HepG2 (cell line): ENCODE measurements at regions not wholly inside any gene's neighbourhood (a gene's known extent, or its start where the extent isn't known, plus 50 kb on each side); places are given as distances from the start of the nearest gene placed in this dataset.

Experiments
- DZIP1 ChIP-seq: sonication (generic); formaldehyde crosslinking; IDR thresholded peaks from 2 replicates; pipeline ENCODE4 v1.5.0; 2020; ENCODE audit warnings: mild to moderate bottlenecking, missing genetic modification reagents
- FLYWCH1 ChIP-seq: sonication (generic); formaldehyde crosslinking; IDR thresholded peaks from 2 replicates; pipeline ENCODE4 v1.8.1; 2023; ENCODE audit warnings: mild to moderate bottlenecking, missing genetic modification reagents
- JUNB ChIP-seq: sonication (generic); formaldehyde crosslinking; IDR thresholded peaks from 2 replicates; pipeline ENCODE4 v1.8.0; 2022; ENCODE audit warnings: missing genetic modification reagents, mild to moderate bottlenecking, borderline replicate concordance
- MAX ChIP-seq: IDR thresholded peaks from 2 replicates; pipeline ENCODE4 v1.6.1; 2012; ENCODE audit warnings: inconsistent platforms
- PAX8 ChIP-seq: sonication (generic); formaldehyde crosslinking; IDR thresholded peaks from 2 replicates; pipeline ENCODE4 v1.8.0; 2022; ENCODE audit warnings: mild to moderate bottlenecking, missing genetic modification reagents, borderline replicate concordance
- POLR2G ChIP-seq: fragments of 200-400 bp; formaldehyde crosslinking; IDR thresholded peaks from 2 replicates; pipeline ENCODE4 v1.6.1; 2018; ENCODE audit warnings: mild to moderate bottlenecking, low read depth, low read length, moderate library complexity
- SCMH1 ChIP-seq: sonication (generic); formaldehyde crosslinking; IDR thresholded peaks from 2 replicates; pipeline ENCODE4 v1.9.0; 2021; ENCODE audit warnings: missing genetic modification reagents, mild to moderate bottlenecking, borderline replicate concordance
- SMYD3 ChIP-seq: sonication (generic); formaldehyde crosslinking; IDR thresholded peaks from 2 replicates; pipeline ENCODE4 v1.8.1; 2023; ENCODE audit warnings: mild to moderate bottlenecking, missing genetic modification reagents
- SOX5 ChIP-seq: IDR thresholded peaks from 2 replicates; pipeline ENCODE4 v1.6.1; 2016; ENCODE audit warnings: borderline replicate concordance
- SPEN ChIP-seq: sonication (generic); formaldehyde crosslinking; IDR thresholded peaks from 2 replicates; pipeline ENCODE4 v1.5.1; 2020; ENCODE audit warnings: low read depth, mild to moderate bottlenecking, missing genetic modification reagents
- SRSF1 ChIP-seq: fragments of 200-400 bp; formaldehyde crosslinking; optimal IDR thresholded peaks from 2 replicates; pipeline ENCODE3; 2017; ENCODE audit warnings: mild to moderate bottlenecking, low read depth, low read length, moderate library complexity
- TAF15 ChIP-seq: fragments of 200-400 bp; formaldehyde crosslinking; IDR thresholded peaks from one replicate; pipeline ENCODE4 v1.6.1; 2018; ENCODE audit warnings: mild to moderate bottlenecking, low read depth, low read length; ENCODE audit not compliant: poor library complexity, severe bottlenecking
- ZNF10 ChIP-seq: sonication (generic); formaldehyde crosslinking; IDR thresholded peaks from 2 replicates; pipeline ENCODE4 v1.4.0; 2020; ENCODE audit warnings: mild to moderate bottlenecking, low read depth, missing genetic modification reagents, borderline replicate concordance
- ZNF136 ChIP-seq: sonication (generic); formaldehyde crosslinking; IDR thresholded peaks from 2 replicates; pipeline ENCODE4 v1.8.1; 2022; ENCODE audit warnings: low read depth, mild to moderate bottlenecking, moderate library complexity, missing genetic modification reagents
- ZNF264 ChIP-seq: sonication (generic); formaldehyde crosslinking; IDR thresholded peaks from 2 replicates; pipeline ENCODE4 v1.4.0; 2020; ENCODE audit warnings: missing genetic modification reagents
- ZNF354B ChIP-seq: sonication (generic); formaldehyde crosslinking; IDR thresholded peaks from 2 replicates; pipeline ENCODE4 v1.8.0; 2022; ENCODE audit warnings: mild to moderate bottlenecking, missing genetic modification reagents
- ZNF460 ChIP-seq: sonication (generic); formaldehyde crosslinking; IDR thresholded peaks from 2 replicates; pipeline ENCODE4 v1.5.1; 2020; ENCODE audit warnings: missing genetic modification reagents, mild to moderate bottlenecking, borderline replicate concordance
- ZNF549 ChIP-seq: sonication (generic); formaldehyde crosslinking; IDR thresholded peaks from 2 replicates; pipeline ENCODE4 v1.5.0; 2020; ENCODE audit warnings: missing genetic modification reagents
- ZNF674 ChIP-seq: sonication (generic); formaldehyde crosslinking; IDR thresholded peaks from 2 replicates; pipeline ENCODE4 v1.5.0; 2020; ENCODE audit warnings: low read depth, mild to moderate bottlenecking, missing genetic modification reagents
- ZNF720 ChIP-seq: sonication (generic); formaldehyde crosslinking; IDR thresholded peaks from 2 replicates; pipeline ENCODE4 v1.4.0; 2020; ENCODE audit warnings: missing genetic modification reagents
- ZNF724P ChIP-seq: sonication (generic); formaldehyde crosslinking; IDR thresholded peaks from 2 replicates; pipeline ENCODE4 v1.8.0; 2022; ENCODE audit warnings: missing genetic modification reagents, borderline replicate concordance
- ZNF747 ChIP-seq: sonication (generic); formaldehyde crosslinking; IDR thresholded peaks from 2 replicates; pipeline ENCODE4 v1.8.1; 2023; ENCODE audit warnings: missing genetic modification reagents, mild to moderate bottlenecking, borderline replicate concordance
- ZNF850 ChIP-seq: sonication (generic); formaldehyde crosslinking; conservative IDR thresholded peaks from 2 replicates; pipeline ENCODE4 v1.9.0; 2021; ENCODE audit warnings: mild to moderate bottlenecking, missing genetic modification reagents
- TF ChIP-seq, protein P1 (sequence below): IDR thresholded peaks from 2 replicates; pipeline ENCODE4 v1.6.1; 2018; ENCODE audit warnings: missing genetic modification reagents, mild to moderate bottlenecking, missing compliant biosample characterization
- TF ChIP-seq, protein P2 (sequence below): sonication (generic); formaldehyde crosslinking; IDR thresholded peaks from 2 replicates; pipeline ENCODE4 v1.4.0; 2020; ENCODE audit warnings: missing genetic modification reagents
- TF ChIP-seq, protein P3 (sequence below): sonication (generic); formaldehyde crosslinking; IDR thresholded peaks from 2 replicates; pipeline ENCODE4 v1.4.0; 2020; ENCODE audit warnings: missing genetic modification reagents, low read depth, mild to moderate bottlenecking, borderline replicate concordance

DNA sequence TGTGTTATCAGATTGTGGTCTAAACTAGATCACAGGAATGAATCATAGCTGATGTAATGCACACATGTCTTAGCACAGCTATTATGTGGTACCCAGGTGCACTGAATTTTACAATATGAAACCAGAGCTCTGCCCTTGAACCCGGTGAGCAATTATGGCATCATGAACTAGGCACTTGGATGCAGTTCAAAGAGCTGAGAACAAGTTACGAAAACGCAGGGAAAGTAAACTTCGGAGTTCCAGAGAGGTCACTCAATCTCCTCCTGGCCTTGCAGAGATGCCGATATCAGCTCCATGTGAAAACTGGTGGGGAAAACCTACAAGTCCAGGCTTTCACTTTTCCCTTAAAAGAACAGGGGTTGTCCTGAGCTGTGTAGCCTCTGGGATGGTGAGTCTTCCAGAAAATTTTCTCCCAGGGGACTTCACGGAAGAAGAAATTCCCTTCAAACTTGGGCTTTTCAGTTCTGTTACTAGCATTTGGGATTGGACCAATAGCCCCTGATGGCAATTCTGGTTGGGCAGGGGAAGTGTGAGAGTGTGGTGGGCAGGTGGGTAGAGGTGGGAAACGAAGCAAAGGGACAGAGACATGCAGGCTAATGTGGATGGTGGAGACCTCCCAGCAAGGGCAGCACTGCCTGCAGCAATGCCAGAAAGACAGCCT is 71.1 kb upstream of the SH3BP4 start (continued):
- TF ChIP-seq ZNF136 (no peak), SMYD3 (CRISPR knock-in tag) (peak; percentile 61; the same call in 1 of the 2 replicates), SOX5 (CRISPR knock-in tag) (peak; percentile 97), POLR2G (peak; percentile 74), ZNF747 (CRISPR knock-in tag) (peak; percentile 88; the same call in 1 of the 2 replicates), JUNB (CRISPR knock-in tag) (peak; percentile 84; the same call in 1 of the 2 replicates), ZNF549 (CRISPR knock-in tag) (no peak), ZNF264 (CRISPR knock-in tag) (peak; percentile 90), ZNF720 (CRISPR knock-in tag) (no peak), TAF15 (no peak), PAX8 (CRISPR knock-in tag) (no peak), ZNF724P (CRISPR knock-in tag) (peak; percentile 79; the same call in 1 of the 2 replicates), ZNF354B (CRISPR knock-in tag) (no peak), ZNF850 (CRISPR knock-in tag) (no peak), ZNF460 (no peak; the same call in 1 of the 2 replicates), ZNF10 (CRISPR knock-in tag) (no peak), DZIP1 (CRISPR knock-in tag) (no peak), SRSF1 (no peak), SPEN (peak; percentile 78; the same call in 1 of the 2 replicates), ZNF674 (CRISPR knock-in tag) (no peak), MAX (peak; percentile 74), FLYWCH1 (CRISPR knock-in tag) (no peak), SCMH1 (CRISPR knock-in tag) (no peak)
- TF ChIP-seq, protein P1, sequence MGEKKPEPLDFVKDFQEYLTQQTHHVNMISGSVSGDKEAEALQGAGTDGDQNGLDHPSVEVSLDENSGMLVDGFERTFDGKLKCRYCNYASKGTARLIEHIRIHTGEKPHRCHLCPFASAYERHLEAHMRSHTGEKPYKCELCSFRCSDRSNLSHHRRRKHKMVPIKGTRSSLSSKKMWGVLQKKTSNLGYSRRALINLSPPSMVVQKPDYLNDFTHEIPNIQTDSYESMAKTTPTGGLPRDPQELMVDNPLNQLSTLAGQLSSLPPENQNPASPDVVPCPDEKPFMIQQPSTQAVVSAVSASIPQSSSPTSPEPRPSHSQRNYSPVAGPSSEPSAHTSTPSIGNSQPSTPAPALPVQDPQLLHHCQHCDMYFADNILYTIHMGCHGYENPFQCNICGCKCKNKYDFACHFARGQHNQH (CRISPR knock-in tag), result peak; percentile 99
- TF ChIP-seq, protein P2, sequence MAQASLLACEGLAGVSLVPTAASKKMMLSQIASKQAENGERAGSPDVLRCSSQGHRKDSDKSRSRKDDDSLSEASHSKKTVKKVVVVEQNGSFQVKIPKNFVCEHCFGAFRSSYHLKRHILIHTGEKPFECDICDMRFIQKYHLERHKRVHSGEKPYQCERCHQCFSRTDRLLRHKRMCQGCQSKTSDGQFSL, result no peak
- TF ChIP-seq, protein P3, sequence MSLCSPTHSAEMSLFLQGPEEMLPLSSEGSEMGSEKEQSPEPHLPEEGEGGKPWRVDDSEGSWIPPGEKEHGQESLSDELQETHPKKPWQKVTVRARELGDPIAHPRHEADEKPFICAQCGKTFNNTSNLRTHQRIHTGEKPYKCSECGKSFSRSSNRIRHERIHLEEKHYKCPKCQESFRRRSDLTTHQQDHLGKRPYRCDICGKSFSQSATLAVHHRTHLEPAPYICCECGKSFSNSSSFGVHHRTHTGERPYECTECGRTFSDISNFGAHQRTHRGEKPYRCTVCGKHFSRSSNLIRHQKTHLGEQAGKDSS (CRISPR knock-in tag), result 0 out of 2 replicates have a peak, but pooled peaks have one; percentile 29
